ENCODE measurements at regions not wholly inside any gene's neighbourhood (a gene's known extent, or its start where the extent isn't known, plus 50 kb on each side); places are given as distances from the start of the nearest gene placed in this dataset.

GRCh38 chr17:77320485-77321256, 179.9 kb downstream of the SEC14L1 start:
- DNase-seq (ENCODE audit: low read depth in 2 of 2), result no peak

GRCh38 chr17:77321649-77322513, 181.1 kb downstream of the SEC14L1 start:
- DNase-seq (ENCODE audit: low read depth in 2 of 2), result no peak

GRCh38 chr17:77322514-77323412, 182.0 kb downstream of the SEC14L1 start:
- DNase-seq (ENCODE audit: low read depth in 2 of 2), result no peak

- DNase-seq (ENCODE audit: low read depth in 2 of 2), result no peak
Measured at GRCh38 chr17:77323413-77324171, 182.8 kb downstream of the SEC14L1 start.

GRCh38 chr17:77324227-77324626, 183.5 kb downstream of the SEC14L1 start:
- DNase-seq (ENCODE audit: low read depth in 2 of 2), result no peak

GRCh38 chr17:77325577-77326075, 184.9 kb downstream of the SEC14L1 start:
- no peak for DNase-seq (ENCODE audit: low read depth in 2 of 2)

- no peak for DNase-seq (ENCODE audit: low read depth in 2 of 2)
Measured at GRCh38 chr17:77326076-77326591, 185.4 kb downstream of the SEC14L1 start.

- DNase-seq (ENCODE audit: low read depth in 2 of 2), result no peak
Measured at GRCh38 chr17:77326636-77327035, 185.9 kb downstream of the SEC14L1 start.

GRCh38 chr17:77327181-77327565, 186.4 kb downstream of the SEC14L1 start:
- DNase-seq (ENCODE audit: low read depth in 2 of 2), result no peak

- DNase-seq (ENCODE audit: low read depth in 2 of 2), result no peak
Measured at GRCh38 chr17:77327566-77328464, 187.0 kb downstream of the SEC14L1 start.

- DNase-seq (ENCODE audit: low read depth in 2 of 2), result no peak
Measured at GRCh38 chr17:77328823-77329740, 188.3 kb downstream of the SEC14L1 start.

GRCh38 chr17:77329741-77330531, 189.2 kb downstream of the SEC14L1 start:
- DNase-seq (ENCODE audit: low read depth in 2 of 2), result no peak

- DNase-seq (ENCODE audit: low read depth in 2 of 2), result no peak
Measured at GRCh38 chr17:77330602-77331081, 189.9 kb downstream of the SEC14L1 start.

- peak; percentile 87 to 92 for DNase-seq (ENCODE audit: low read depth in 2 of 2)
Measured at GRCh38 chr17:77331301-77331864, 190.6 kb downstream of the SEC14L1 start.

- DNase-seq (ENCODE audit: low read depth in 2 of 2), result no peak
Measured at GRCh38 chr17:77332034-77332971, 191.5 kb downstream of the SEC14L1 start.
